GM23338 (cell line): ENCODE measurements at regions not wholly inside any gene's neighbourhood (a gene's known extent, or its start where the extent isn't known, plus 50 kb on each side); places are given as distances from the start of the nearest gene placed in this dataset.

Experiments used
- ATAC-seq: fragments of 200-7000 bp; cut with Tn5 transposase; 3 replicates; pipeline ENCODE4 v1.9.1; 2020
- DNase-seq: peaks from one replicate; pipeline ENCODE4 v3.0.0-alpha.2; 2015; ENCODE audit warnings: low spot score
- H2AFZ ChIP-seq: fragments of 200-600 bp; sonication (generic); 2 replicates; pipeline ENCODE4 v1.8.0; 2016; ENCODE audit warnings: antibody characterized with exemption, mild to moderate bottlenecking, moderate library complexity
- H3F3A ChIP-seq: fragments of 200-600 bp; sonication (generic); replicated peaks from 2 replicates; pipeline ENCODE4 v1.8.0; 2017; ENCODE audit warnings: antibody characterized with exemption, mixed run types, low read depth
- H3K27ac ChIP-seq: fragments of 200-600 bp; sonication (generic); 2 replicates; pipeline ENCODE4 v1.6.1; 2016; ENCODE audit warnings: low read depth
- H3K27me3 ChIP-seq: fragments of 200-600 bp; sonication (generic); 2 replicates; pipeline ENCODE4 v1.8.0; 2016; ENCODE audit warnings: mild to moderate bottlenecking, mixed run types, moderate library complexity; ENCODE audit not compliant: insufficient read depth
- H3K36me3 ChIP-seq: fragments of 200-600 bp; sonication (generic); 2 replicates; pipeline ENCODE4 v1.8.0; 2016; ENCODE audit warnings: mild to moderate bottlenecking; ENCODE audit not compliant: insufficient read depth
- H3K4me1 ChIP-seq: fragments of 200-600 bp; sonication (generic); 2 replicates; pipeline ENCODE4 v1.8.0; 2016; ENCODE audit warnings: mild to moderate bottlenecking, moderate library complexity; ENCODE audit not compliant: insufficient read depth
- H3K4me2 ChIP-seq: fragments of 200-600 bp; sonication (generic); 2 replicates; pipeline ENCODE4 v1.7.1; 2017; ENCODE audit warnings: mixed run types
- H3K4me3 ChIP-seq: fragments of 200-600 bp; sonication (generic); 2 replicates; pipeline ENCODE4 v1.6.1; 2016; ENCODE audit warnings: mixed run types
- H3K79me2 ChIP-seq: fragments of 200-600 bp; sonication (generic); replicated peaks from 2 replicates; pipeline ENCODE4 v1.8.0; 2017; ENCODE audit warnings: mild to moderate bottlenecking; ENCODE audit not compliant: insufficient read depth
- H3K9me2 ChIP-seq: fragments of 200-600 bp; sonication (generic); 2 replicates; pipeline ENCODE4 v1.8.0; 2017; ENCODE audit not compliant: insufficient read depth
- H4K20me1 ChIP-seq: fragments of 200-600 bp; sonication (generic); replicated peaks from 2 replicates; pipeline ENCODE4 v1.8.0; 2017; ENCODE audit warnings: mild to moderate bottlenecking; ENCODE audit not compliant: insufficient read depth
- H3K27ac Mint-ChIP-seq: 2 replicates; pipeline ENCODE4 v1.8.0; 2020; ENCODE audit warnings: inconsistent platforms, mild to moderate bottlenecking, moderate library complexity, mixed read lengths
- H3K27me3 Mint-ChIP-seq: 3 replicates; pipeline ENCODE4 v1.8.0; 2022; ENCODE audit warnings: low read depth, mild to moderate bottlenecking, moderate library complexity, mixed read lengths, inconsistent platforms; ENCODE audit not compliant: insufficient read depth, poor library complexity
- H3K36me3 Mint-ChIP-seq: 3 replicates; pipeline ENCODE4 v1.8.0; 2021; ENCODE audit warnings: low read depth, mild to moderate bottlenecking, inconsistent platforms, moderate library complexity, mixed read lengths
- H3K4me1 Mint-ChIP-seq: 3 replicates; pipeline ENCODE4 v1.8.0; 2020; ENCODE audit warnings: mild to moderate bottlenecking, inconsistent platforms, mixed read lengths
- H3K4me3 Mint-ChIP-seq: 3 replicates; pipeline ENCODE4 v1.8.0; 2021; ENCODE audit warnings: moderate library complexity, mild to moderate bottlenecking, inconsistent platforms, mixed read lengths
- H3K9me3 Mint-ChIP-seq: 3 replicates; pipeline ENCODE4 v1.8.0; 2020; ENCODE audit warnings: moderate library complexity, mild to moderate bottlenecking, inconsistent platforms, mixed read lengths
- CREB1 ChIP-seq: fragments of 250-450 bp; sonication (Bioruptor Pico); IDR thresholded peaks from 2 replicates; pipeline ENCODE4 v1.5.0; 2020; ENCODE audit warnings: low read depth, mild to moderate bottlenecking, moderate library complexity
- STAT1 ChIP-seq: IDR thresholded peaks from one replicate; pipeline ENCODE4 v1.6.1; 2016; ENCODE audit warnings: antibody characterized with exemption; ENCODE audit not compliant: unreplicated experiment
- ZNF114 ChIP-seq: fragments of 250-450 bp; sonication (Bioruptor Pico); IDR thresholded peaks from 2 replicates; pipeline ENCODE4 v1.5.0; 2020; ENCODE audit warnings: mild to moderate bottlenecking, moderate library complexity
- ZNF331 ChIP-seq: fragments of 250-450 bp; sonication (Bioruptor Pico); IDR thresholded peaks from 2 replicates; pipeline ENCODE4 v1.5.0; 2020; ENCODE audit warnings: low read depth, mild to moderate bottlenecking, moderate library complexity
- TF ChIP-seq, protein P1 (sequence below), 2 experiments: fragments of 200-600 bp in 1 of 2; sonication (generic) in 1 of 2; conservative IDR thresholded peaks; 2 replicates each; pipeline versions ENCODE4 v1.5.1 to v1.6.1; 2016 to 2017; ENCODE audit warnings: antibody characterized with exemption in 2 of 2, low read depth in 2 of 2, mild to moderate bottlenecking in 2 of 2, moderate library complexity in 1 of 2
- TF ChIP-seq, protein P2 (sequence below): fragments of 250-450 bp; sonication (Bioruptor Pico); IDR thresholded peaks from 2 replicates; pipeline ENCODE4 v1.5.0; 2020; ENCODE audit warnings: mild to moderate bottlenecking, moderate library complexity

DNA sequence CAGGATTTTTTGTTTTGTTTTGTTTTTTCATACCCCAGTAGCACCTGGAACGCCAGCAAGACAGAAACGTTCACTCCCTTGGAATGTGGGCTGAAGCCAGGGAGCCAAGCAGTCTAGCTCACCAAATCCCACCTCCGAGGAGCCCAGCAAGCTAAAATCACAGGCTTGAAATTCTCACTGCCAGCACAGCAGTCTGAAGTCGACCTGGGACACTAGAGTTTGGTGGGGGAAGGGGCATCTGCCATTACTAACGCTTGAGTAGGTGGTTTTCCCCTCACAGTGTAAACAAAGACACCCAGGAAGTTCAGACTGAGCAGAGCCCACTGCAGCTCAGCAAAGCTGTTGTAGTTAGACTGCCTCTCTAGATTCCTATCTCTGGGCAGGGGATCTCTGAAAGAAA is 99.6 kb upstream of the FGF16 start:
- Histone ChIP-seq H3K4me3 (no peak overlapping the region), H3K27ac (no peak overlapping the region), H3K79me2 (no peaks in the 10 kb centered on the region), H3F3A (no peaks in the 10 kb centered on the region), H3K27me3 (no peaks in the 10 kb centered on the region), H3K9me2 (no peaks in the 10 kb centered on the region), H3K36me3 (no peaks in the 10 kb centered on the region), H4K20me1 (no peaks in the 10 kb centered on the region), H2AFZ (no peak overlapping the region), H3K4me1 (no peaks in the 10 kb centered on the region), H3K4me2 (no peak overlapping the region)
- DNase-seq (no peak), ATAC-seq (no peak)
- Mint-ChIP-seq H3K9me3 (no peaks in the 10 kb centered on the region; the same call in 2 of the 3 replicates), H3K4me1 (no peaks in the 10 kb centered on the region; the same call in 2 of the 3 replicates), H3K27me3 (peaks cover 3% of the 10 kb centered on the region), H3K27ac (no peak overlapping the region), H3K4me3 (no peak overlapping the region), H3K36me3 (no peaks in the 10 kb centered on the region)
- TF ChIP-seq, protein P1, sequence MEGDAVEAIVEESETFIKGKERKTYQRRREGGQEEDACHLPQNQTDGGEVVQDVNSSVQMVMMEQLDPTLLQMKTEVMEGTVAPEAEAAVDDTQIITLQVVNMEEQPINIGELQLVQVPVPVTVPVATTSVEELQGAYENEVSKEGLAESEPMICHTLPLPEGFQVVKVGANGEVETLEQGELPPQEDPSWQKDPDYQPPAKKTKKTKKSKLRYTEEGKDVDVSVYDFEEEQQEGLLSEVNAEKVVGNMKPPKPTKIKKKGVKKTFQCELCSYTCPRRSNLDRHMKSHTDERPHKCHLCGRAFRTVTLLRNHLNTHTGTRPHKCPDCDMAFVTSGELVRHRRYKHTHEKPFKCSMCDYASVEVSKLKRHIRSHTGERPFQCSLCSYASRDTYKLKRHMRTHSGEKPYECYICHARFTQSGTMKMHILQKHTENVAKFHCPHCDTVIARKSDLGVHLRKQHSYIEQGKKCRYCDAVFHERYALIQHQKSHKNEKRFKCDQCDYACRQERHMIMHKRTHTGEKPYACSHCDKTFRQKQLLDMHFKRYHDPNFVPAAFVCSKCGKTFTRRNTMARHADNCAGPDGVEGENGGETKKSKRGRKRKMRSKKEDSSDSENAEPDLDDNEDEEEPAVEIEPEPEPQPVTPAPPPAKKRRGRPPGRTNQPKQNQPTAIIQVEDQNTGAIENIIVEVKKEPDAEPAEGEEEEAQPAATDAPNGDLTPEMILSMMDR (conservative IDR thresholded peaks at IDR 0.05; ENCODE audit: low read depth in 2 of 2), result no peak
- TF ChIP-seq, protein P2, sequence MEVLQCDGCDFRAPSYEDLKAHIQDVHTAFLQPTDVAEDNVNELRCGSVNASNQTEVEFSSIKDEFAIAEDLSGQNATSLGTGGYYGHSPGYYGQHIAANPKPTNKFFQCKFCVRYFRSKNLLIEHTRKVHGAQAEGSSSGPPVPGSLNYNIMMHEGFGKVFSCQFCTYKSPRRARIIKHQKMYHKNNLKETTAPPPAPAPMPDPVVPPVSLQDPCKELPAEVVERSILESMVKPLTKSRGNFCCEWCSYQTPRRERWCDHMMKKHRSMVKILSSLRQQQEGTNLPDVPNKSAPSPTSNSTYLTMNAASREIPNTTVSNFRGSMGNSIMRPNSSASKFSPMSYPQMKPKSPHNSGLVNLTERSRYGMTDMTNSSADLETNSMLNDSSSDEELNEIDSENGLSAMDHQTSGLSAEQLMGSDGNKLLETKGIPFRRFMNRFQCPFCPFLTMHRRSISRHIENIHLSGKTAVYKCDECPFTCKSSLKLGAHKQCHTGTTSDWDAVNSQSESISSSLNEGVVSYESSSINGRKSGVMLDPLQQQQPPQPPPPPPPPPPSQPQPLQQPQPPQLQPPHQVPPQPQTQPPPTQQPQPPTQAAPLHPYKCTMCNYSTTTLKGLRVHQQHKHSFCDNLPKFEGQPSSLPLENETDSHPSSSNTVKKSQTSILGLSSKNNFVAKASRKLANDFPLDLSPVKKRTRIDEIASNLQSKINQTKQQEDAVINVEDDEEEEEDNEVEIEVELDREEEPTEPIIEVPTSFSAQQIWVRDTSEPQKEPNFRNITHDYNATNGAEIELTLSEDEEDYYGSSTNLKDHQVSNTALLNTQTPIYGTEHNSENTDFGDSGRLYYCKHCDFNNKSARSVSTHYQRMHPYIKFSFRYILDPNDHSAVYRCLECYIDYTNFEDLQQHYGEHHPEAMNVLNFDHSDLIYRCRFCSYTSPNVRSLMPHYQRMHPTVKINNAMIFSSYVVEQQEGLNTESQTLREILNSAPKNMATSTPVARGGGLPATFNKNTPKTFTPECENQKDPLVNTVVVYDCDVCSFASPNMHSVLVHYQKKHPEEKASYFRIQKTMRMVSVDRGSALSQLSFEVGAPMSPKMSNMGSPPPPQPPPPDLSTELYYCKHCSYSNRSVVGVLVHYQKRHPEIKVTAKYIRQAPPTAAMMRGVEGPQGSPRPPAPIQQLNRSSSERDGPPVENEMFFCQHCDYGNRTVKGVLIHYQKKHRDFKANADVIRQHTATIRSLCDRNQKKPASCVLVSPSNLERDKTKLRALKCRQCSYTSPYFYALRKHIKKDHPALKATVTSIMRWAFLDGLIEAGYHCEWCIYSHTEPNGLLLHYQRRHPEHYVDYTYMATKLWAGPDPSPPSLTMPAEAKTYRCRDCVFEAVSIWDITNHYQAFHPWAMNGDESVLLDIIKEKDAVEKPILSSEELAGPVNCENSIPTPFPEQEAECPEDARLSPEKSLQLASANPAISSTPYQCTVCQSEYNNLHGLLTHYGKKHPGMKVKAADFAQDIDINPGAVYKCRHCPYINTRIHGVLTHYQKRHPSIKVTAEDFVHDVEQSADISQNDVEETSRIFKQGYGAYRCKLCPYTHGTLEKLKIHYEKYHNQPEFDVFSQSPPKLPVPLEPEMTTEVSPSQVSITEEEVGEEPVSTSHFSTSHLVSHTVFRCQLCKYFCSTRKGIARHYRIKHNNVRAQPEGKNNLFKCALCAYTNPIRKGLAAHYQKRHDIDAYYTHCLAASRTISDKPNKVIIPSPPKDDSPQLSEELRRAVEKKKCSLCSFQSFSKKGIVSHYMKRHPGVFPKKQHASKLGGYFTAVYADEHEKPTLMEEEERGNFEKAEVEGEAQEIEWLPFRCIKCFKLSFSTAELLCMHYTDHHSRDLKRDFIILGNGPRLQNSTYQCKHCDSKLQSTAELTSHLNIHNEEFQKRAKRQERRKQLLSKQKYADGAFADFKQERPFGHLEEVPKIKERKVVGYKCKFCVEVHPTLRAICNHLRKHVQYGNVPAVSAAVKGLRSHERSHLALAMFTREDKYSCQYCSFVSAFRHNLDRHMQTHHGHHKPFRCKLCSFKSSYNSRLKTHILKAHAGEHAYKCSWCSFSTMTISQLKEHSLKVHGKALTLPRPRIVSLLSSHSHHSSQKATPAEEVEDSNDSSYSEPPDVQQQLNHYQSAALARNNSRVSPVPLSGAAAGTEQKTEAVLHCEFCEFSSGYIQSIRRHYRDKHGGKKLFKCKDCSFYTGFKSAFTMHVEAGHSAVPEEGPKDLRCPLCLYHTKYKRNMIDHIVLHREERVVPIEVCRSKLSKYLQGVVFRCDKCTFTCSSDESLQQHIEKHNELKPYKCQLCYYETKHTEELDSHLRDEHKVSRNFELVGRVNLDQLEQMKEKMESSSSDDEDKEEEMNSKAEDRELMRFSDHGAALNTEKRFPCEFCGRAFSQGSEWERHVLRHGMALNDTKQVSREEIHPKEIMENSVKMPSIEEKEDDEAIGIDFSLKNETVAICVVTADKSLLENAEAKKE (CRISPR knock-in tag), result no peak
- TF ChIP-seq ZNF114 (CRISPR knock-in tag) (no peak), ZNF331 (CRISPR knock-in tag) (no peak), CREB1 (no peak), STAT1 (no peak)
